ENCODE measurements at regions not wholly inside any gene's neighbourhood (a gene's known extent, or its start where the extent isn't known, plus 50 kb on each side); places are given as distances from the start of the nearest gene placed in this dataset.

DNA sequence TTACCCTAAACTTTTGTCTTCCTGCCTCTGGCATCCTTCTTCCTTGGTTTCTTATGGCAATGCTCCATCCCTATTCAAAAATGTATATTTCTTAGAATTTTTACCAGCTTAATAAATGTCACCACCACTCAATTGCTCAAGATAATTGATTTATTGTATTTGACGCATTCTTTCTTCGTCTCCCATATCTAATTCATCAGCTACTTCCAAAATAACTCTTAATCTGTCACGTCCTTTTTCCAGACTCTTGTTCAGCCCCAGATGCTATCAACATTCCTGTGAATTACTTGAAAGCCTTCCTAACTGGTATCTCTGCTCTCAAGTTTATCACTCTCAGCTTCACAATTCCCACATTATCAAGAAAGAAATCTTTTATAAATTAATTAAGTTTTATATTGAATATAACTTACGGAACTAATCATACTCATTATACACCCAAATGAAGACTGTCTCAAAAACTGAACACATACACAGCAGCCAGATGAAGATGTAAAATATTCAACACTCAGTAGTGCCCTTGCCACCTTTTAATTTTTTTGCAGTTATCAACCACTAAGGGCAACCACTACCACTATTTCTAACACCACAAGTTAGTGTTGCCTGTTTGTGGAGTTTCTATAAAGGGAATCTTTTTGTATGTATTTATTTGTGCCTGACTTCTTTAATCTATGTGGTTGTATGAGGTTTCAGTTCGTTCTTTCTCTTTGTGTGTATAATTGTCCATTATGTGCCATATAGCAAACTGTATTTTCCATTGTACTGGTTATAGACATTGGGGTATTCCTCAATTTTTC lies 2295.4 kb downstream of the PCDH9 start:
- TF ChIP-seq, protein P1, sequence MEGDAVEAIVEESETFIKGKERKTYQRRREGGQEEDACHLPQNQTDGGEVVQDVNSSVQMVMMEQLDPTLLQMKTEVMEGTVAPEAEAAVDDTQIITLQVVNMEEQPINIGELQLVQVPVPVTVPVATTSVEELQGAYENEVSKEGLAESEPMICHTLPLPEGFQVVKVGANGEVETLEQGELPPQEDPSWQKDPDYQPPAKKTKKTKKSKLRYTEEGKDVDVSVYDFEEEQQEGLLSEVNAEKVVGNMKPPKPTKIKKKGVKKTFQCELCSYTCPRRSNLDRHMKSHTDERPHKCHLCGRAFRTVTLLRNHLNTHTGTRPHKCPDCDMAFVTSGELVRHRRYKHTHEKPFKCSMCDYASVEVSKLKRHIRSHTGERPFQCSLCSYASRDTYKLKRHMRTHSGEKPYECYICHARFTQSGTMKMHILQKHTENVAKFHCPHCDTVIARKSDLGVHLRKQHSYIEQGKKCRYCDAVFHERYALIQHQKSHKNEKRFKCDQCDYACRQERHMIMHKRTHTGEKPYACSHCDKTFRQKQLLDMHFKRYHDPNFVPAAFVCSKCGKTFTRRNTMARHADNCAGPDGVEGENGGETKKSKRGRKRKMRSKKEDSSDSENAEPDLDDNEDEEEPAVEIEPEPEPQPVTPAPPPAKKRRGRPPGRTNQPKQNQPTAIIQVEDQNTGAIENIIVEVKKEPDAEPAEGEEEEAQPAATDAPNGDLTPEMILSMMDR (IDR thresholded peaks at IDR 0.05 in 2 of 3, conservative IDR thresholded peaks at IDR 0.05 in 1 of 3; ENCODE audit: borderline replicate concordance in 1 of 3, insufficient read depth in 1 of 3, low read depth in 2 of 3, low read length in 2 of 3): no peak
- TF ChIP-seq EZH2 (IDR thresholded peaks at IDR 0.05) (no peak), CBX3 (IDR thresholded peaks at IDR 0.05; ENCODE audit: low read depth) (no peak), TCF7L2 (IDR thresholded peaks at IDR 0.05; ENCODE audit: borderline replicate concordance, extremely low read depth, insufficient read depth, insufficient read length) (no peak), SIN3A (IDR thresholded peaks at IDR 0.05; ENCODE audit: low read depth) (no peak), CEBPB (IDR thresholded peaks at IDR 0.05; ENCODE audit: low read depth) (no peak), YY1 (IDR thresholded peaks at IDR 0.05; ENCODE audit: extremely low read depth, insufficient replicate concordance, low read depth, low read length) (no peak), ZFX (IDR thresholded peaks at IDR 0.05) (no peak)

All from HCT116 (cell line).